ENCODE measurements at regions not wholly inside any gene's neighbourhood (a gene's known extent, or its start where the extent isn't known, plus 50 kb on each side); places are given as distances from the start of the nearest gene placed in this dataset.
"Not testable (repeated sequence)": the region's sequence is repeated elsewhere in the genome, so short reads cannot be mapped to it uniquely, and the experiment has no call there.

DNA sequence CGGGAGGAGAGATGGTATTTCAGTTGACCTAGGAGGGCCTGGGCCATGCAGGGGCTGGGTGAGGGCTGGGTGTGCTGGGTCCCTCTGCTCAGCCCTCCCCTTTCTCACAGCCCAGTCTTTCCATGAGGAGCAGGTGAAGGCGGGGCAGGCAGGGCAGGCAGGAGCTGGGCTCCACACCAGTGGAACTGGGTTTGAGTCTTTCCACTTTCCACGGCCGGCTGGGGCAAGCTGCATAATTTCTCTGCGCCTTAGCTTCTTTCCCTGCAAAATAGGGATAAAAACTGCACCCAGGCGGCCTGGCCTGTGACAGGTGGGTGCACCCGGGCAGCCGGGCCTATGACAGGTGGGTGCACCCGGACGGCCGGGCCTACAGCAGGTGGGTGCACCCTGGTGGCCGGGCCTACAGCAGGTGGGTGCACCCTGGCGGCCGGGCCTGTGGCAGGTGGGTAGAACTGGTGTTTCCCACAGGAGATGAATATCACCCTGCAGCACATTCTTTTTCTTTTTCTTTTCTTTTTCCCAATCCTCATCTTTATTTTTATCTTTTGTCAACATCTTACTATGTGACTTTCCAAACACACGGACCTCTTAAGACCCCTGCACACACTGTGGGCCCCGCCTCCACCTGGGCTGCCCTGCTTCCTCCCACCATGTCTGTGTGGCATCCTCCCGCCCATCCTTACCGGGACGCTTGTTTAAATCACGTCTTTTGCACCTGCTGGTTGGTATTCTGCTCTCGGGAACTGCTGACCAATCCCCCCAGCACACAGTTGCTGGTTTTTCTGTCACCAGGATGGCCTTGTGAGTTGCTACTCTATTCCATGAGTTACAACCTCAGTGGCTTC, 111.3 kb downstream of the NPIPB11 start:
- DNase-seq = not testable (repeated sequence)

DNA sequence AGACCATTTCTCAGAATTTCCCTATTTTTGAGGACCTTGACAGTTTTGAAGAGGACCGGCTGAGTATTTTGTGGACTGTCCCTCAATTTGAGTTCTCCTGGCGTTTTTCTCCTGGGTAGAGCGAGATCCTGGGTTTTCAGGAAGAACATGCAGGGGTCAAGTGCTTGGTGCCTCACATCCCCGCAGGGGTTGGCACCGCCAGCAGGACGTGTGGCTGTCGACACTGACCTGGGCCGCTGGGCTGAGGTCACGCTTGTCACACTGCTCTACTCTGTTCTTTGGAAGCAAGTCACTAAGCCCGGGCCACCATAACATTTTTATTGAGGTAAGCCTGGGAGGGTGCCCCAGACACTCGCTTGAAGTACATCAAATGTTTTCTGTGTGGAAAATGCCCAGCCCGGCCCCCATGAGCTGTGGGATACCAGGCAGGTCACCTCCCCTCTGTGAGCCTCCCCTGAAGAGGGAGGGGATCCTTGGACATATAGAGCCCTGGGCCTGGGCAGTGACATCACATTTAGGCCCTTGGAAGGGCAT, 112.0 kb downstream of the NPIPB11 start:
- DNase-seq = not testable (repeated sequence)

DNA sequence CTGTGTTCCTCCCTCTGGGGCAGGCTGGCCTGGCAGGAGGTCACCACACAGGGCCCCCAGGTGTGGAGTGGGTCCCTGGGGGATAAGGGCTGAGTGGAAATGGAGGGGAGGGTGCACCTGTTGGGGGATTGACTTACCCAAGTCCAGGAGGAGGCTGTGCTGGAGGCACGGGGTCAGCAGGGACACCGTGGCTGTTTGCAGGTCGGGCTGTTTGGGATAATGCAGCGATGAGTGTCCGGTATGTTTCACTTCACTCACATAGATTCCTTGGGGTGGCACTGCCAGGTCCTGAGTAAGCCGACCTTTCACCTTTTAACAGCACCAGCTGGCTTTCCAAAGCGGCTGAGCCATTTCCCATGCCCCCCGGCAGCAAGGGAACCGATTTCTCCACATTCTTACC, 113.0 kb downstream of the NPIPB11 start:
- DNase-seq = not testable (repeated sequence)

DNA sequence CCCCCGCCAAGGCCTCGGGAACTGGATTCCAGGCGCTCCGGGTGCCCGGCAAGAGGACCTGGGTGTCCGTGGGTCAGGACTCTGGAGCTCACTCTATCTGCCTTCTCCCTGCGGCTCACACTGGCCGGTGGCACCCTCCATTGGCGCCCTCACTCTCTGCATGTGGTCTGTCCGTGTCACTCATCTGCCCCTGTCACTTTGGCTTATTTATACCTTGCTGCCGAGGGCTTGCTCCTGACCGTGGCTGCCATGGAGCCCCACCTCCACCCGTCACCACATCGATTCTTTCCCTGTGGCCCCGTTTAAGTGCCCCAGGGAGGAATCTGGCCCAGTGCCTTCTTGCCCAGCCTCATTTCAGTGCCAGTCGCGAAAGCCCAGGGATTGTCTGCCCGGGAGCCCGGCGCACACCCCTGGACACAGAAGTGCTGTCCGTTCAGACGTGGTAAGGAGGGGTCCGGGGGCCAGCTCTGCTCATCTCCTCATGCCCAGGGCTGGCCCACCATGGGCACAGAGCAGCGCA, 113.5 kb downstream of the NPIPB11 start:
- DNase-seq = not testable (repeated sequence)

DNA sequence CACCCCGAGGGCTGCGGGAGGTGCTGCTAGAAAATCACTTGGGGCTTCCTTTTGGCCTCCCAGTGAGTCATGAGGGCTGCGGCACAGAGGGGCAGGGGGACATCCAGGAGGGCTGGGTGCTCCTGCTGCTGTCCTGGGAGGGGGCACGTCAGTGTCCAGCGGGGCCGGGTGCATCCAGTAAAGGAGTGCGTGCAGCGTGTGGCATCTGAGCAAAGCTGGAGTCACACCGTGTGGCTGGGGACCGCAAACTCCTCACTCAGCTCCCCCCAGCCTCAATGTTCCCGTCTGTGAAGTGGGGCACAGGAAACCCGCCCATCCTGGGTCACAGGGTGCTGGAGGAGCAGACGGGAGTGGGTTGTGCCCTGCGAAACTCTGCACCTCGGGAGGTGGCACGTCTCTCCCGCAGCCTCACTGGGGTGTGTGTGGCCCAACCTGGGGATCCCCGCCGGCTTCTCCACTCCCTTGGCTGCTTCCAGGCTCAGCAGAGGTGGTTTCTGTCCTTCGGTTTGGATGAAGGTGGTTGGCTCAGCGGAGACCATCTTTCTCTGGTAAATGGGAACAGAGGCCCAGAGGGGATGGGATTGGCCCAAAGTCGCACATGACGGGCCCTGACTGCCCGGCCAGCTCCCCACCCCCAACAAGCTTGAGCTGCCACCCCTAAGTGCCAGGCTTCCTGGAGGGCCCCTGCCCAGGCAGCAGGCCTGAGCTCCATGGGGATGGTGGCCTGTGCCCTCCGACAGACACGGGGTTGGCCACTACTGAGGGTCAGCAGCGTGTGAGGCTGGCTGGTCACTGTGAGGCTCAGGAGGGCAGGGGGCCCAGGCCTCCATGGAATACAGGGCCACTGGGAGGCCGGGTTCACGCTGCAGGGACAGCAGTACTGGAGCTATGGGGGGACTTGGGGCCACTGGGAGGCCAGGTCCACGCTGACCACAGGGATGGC, 114.9 kb downstream of the NPIPB11 start:
- not testable (repeated sequence) for DNase-seq

DNA sequence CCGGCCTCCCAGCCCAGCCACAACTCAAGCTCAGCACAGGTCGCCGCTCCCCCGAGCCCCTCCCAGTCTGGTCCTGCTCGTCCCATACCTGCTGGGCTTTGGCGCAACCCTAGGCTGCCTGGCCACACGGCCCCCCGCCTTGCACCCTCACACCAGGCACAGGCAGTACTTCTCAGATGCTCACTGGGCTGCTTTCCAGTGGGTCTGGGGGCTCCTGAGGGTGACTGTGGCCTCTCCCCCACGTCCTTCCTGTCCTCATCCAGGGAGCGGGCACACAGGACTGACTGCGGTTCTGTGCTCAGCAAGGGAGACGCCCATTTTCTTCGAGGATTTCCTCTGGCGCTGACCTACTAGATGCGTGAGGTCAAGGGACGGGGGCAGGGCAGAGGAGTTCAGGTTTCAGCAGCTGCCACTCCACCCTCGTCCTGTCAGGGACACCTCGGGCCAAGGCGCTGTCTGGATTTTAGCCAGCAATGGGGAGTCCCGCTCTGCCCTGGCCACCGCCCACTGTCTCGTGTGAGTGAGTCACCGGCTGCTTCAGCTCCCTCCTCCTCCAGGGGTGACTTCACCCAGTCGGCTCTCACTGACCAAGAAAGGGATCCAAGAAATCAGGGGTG, 115.8 kb downstream of the NPIPB11 start:
- peak in 1 of 2 donors; percentile 7 for DNase-seq

DNA sequence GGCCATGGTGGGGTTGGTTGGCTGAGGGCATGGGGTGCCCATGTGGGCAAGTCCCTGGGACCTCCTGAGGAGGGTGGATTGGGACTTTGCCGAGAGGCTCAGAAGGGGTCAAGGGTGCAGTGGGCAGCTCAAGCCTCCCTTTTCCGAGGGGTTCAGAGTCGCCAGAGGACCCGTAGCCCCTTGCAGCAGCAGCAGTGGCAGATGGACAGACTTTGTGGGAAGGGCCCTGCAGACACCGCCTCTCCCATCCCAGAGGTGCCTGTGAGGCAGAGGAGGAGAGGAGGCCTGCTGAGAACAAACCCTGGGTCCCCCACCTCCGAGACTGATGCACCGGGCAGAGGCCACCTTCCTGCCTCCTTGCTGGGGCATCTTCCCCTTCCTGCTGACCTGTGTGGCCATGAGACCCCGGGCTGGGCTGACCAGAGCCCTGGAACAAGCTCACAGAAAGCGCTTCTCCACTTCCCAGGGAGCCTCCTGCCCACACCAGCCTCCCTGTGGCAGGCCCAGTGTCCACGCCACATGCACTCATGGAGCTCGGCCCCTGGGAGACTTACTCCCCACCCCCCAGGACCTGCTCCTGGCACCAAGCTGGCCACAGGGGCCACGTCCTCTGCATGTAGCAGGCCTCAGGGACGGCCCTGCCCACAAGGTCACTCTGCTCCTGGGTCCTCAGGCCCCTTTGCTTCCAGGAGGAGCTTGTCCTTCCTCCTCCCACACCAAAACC, 116.8 kb downstream of the NPIPB11 start:
- DNase-seq = not testable (repeated sequence)

DNA sequence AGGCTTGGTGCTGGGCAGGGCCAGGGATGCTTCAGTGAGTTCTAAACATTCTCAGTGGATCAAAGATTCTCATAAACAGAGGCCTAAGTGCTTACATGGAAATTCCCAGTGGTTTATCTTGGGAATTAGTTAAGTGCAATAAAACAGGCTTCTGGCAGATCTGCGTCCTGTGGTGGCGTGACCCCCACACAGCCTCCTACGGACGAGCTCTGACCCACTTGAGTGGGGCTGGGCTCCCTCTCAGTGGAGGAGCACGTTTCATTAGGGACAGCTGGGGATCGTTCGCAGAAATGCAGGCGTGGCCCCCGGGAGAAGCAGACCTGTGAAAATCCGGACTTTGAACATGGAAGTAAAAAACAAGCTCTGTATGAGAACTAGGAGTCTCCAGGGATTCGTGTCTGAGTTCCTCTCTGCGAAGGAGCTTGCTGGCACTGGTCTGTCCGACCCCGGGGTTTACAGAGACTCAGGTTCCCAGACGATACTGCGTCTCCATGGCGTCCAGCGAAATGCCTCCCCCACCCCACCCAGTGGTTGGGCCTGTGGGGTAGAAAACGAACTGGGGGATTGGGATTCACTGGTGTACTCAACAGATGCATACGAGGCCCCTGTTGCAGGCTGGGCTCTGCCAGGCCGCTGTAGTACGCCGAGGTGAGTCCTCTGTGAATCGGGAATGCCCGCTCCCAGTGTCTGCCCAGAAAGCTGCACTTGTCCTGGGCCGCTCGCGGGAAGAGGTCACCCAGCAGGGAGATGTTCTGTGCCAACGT, 117.6 kb downstream of the NPIPB11 start:
- not testable (repeated sequence) for DNase-seq

DNA sequence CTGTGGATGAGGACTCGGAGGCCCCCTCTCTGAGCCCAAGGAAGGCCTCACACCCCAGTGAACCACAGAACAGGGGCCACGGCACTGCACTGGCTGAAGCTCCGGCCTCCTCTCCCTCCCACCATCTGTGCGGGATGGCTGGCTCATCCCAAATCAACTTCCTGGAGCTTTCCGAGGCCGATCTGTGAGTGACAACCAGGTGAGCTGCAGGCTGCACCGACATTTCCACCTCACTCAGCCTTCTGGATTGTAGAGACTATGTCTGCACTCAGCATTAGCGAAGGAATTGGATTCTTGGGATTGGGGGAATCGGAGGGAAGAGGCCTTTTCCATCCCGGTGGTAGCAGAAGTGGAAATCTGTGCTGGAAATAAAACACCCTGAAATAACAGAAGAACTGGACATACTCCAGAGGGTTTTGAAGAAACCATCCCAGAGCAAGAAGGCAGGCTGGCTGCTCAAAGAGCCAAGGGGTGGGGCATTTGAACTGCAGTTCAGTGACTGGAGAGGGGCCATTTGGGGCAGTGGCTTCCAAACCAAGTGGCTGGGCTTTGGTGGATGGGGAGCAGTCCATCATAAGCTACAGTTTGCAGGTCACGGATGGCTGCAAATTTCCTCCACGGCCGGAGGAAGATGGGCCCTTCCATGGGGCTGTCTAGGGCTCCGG, 118.5 kb downstream of the NPIPB11 start:
- DNase-seq = not testable (repeated sequence)

DNA sequence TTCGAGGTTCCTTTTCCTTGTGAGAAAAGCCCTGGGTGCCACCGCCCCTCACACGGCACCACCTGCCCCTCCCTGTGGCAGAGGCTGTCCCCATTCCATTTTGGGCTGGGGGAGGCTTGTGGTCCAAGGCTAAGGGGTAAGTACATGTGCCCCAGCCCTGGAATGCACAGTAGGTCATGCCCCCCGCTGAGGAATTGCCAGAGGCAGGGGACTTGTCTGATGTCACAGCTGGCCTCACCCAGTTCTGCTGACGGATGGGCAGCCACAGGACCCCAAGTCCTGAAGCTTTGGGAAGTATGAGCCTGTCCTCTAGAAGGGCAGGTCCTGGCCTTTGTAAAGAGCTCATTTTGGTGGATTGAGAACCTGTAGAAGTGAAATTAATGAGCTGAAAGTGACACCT, 119.3 kb downstream of the NPIPB11 start:
- not testable (repeated sequence) for DNase-seq

DNA sequence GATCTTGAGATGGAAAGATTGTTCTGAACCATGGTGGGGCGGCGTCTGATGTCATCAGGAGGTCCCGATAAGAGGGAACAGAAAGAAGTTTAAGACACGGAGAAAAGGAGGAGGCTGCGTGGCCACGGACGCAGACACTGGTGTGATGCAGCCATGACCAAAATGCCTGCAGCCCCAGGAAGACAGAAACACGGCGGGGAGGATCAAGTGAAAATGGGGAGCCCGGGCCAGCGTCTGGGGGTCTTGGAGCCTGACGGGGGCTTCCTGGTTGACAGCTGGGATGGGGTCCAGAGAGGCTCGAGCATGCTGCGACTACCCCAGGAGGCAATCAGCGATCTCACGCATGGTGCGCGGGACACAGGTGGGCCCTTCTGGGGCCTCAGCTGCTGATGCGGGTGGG, 119.7 kb downstream of the NPIPB11 start:
- DNase-seq = not testable (repeated sequence)

DNA sequence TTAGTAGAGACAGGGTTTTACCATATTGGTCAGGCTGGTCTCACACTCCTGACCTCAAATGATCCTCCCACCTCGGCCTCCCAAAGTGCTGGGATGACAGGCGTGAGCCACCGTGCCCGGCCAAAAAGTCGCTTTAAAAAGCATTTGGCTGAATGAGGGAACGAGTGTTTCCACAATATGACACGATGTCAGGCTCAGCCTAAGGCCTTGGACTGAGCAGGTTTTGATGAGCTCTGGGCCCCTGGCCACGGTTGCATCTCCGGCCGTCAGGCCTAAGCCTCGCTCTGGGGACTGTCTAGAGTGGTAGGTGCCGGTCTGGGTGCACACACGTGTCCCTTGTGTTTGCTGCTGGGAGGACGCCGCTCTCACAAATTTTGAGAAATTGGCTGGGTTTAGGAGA, 120.3 kb downstream of the NPIPB11 start:
- DNase-seq = not testable (repeated sequence)

DNA sequence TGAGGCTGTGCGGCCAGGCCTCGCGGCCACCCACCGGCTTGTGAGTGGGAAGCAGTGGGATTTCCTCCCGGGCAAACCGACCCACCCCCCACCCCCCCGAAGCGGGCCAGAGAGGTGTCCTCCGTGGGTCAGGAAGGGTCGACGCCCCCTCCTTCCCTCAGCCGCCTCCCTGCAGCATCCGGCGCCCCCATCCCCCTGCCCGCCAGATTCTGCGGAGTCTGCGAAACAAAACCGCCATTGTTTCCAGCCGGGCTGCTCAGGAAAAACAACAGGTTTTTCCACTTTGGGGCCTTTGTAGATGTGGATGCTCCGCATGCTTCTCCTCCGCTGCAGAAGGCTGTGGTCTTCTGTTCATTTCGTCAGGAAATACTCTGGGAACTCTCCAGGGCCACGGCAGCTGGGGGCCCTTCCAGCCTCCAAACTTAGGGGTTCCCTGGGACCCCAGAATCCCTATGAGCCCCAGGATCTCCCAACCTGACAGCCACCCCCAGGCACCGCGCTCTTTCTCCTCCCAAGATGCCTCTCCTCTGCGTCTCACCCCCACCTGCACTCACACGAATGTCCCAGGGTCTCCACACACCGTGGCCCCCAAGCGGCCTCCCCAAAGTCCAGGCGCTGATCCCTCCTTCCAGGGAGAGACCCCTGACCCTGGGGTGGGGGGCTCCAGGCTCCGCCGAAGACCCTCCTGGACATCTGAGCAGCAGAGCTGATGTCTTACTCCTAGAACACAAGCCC, 121.2 kb downstream of the NPIPB11 start:
- not testable (repeated sequence) for DNase-seq

DNA sequence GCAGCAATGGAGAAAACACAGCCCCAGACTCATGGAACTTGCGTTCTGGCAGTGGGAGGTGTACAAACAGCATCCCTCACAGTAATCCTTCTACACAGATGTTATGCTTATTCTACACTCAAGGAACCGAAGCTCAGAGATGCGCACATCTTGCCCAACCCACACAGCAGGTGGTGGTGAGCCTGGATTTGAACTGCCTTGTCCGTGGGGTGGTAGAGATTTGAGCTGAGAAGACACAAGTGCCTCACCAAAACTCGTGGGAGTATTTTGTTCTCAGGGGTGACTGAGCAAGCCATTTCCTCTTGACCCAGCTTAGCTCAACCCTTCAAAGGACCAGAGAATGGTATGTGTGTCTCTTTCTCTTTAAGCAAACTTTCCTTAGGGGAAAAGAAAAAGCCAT, 121.8 kb downstream of the NPIPB11 start:
- not testable (repeated sequence) for DNase-seq

DNA sequence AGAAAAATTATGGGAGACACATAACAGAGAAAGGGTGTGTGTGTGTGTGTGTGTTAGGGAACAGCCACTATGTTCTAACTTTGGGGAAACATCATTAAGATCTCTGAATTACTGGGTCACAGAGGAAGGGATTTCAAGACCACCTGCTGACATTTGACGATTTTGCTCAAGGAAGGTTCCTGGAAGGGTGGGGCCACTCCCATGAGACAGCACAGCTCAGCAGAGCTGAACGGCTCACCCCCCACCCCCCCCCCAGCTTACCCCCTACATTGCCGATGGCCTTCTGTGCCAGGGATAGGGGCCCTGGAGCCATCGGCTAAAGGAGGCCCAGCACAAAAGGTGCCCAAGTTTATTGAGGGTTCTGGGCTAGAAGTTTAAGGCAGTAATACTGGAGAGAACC, 122.4 kb downstream of the NPIPB11 start:
- DNase-seq = not testable (repeated sequence)

DNA sequence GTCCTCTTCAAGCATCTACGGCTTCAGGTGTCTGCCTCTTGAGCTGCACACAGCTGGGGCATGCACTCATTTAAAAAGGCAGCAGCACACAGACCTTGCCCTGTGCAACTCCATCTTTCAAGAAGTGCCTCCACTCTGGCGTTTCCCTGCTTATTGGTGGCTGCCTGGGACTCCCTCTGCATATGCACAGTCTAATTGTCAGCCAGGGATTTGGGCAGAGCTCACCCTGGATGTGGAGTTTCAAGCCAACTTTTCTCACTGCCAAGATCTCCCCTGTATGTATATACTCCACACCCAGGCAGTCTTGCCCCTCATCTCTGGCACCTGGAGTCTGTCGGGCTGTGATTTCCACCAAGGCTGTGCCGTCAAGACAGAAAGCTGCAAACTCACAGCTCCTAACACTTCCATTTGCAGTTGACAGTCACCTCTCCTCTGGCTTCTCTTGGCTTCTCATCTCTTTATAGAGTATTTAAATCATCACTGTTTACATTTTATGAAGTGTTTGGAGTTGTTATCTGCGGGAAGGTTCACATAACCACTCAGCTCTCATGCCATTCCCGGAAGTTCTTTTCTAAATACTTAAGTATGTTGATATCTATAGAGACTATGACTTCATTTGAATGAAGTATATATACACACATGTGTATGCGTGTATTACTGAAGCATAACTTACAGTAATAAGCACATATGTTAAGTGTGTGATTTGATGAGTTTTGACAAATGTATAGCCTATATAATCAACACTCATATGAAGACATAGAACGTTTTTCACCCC, 128.2 kb downstream of the NPIPB11 start:
- DNase-seq = not testable (repeated sequence)

DNA sequence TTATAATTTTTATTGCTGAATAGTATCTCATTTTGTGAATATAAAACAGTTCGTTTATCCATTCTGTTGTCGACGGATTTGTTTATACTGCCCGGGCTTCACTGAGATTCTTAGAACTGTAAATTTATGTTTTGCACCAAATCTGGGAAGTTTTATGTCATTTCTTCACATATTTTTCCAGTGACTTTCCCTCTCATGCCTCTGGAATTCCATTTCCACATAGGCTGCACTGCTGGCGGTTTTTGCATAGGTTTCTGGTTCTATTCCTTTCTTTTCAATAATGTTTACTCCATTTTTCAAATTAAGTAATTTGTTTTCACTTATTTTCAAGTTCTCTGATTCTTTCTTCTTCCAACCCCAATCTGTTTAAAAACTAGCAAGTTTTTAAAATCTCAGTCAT, 130.1 kb downstream of the NPIPB11 start:
- not testable (repeated sequence) for DNase-seq
